RWPE2 (cell line): ENCODE measurements at regions not wholly inside any gene's neighbourhood (a gene's known extent, or its start where the extent isn't known, plus 50 kb on each side); places are given as distances from the start of the nearest gene placed in this dataset.

Source experiments
- ATAC-seq: fragments of 200-7000 bp; cut with Tn5 transposase; 3 replicates; pipeline ENCODE4 v1.9.1; 2021; ENCODE audit warnings: low read depth
- DNase-seq: peaks from one replicate; pipeline ENCODE4 v3.0.0-alpha.2; 2020; ENCODE audit warnings: low spot score
- H3K27ac ChIP-seq: fragments of 450-650 bp; 2 replicates; pipeline ENCODE4 v1.5.1; 2017; ENCODE audit warnings: mild to moderate bottlenecking; ENCODE audit not compliant: poor library complexity, severe bottlenecking
- H3K27me3 ChIP-seq: fragments of 250-450 bp; sonication (Bioruptor Pico); 2 replicates; pipeline ENCODE4 v1.5.1; 2021; ENCODE audit warnings: mild to moderate bottlenecking, moderate library complexity; ENCODE audit not compliant: insufficient read depth, poor library complexity, severe bottlenecking
- H3K36me3 ChIP-seq: fragments of 250-450 bp; sonication (Bioruptor Pico); 2 replicates; pipeline ENCODE4 v1.5.1; 2020; ENCODE audit warnings: low read depth, mild to moderate bottlenecking, moderate library complexity
- H3K4me1 ChIP-seq: fragments of 250-450 bp; sonication (Bioruptor Pico); 2 replicates; pipeline ENCODE4 v1.5.1; 2021; ENCODE audit warnings: mild to moderate bottlenecking, moderate library complexity; ENCODE audit not compliant: insufficient read depth, poor library complexity, severe bottlenecking
- H3K4me3 ChIP-seq: fragments of 250-450 bp; sonication (Bioruptor Pico); 2 replicates; pipeline ENCODE4 v1.5.1; 2021; ENCODE audit warnings: mild to moderate bottlenecking, moderate library complexity; ENCODE audit not compliant: severe bottlenecking
- H3K9me3 ChIP-seq: fragments of 250-450 bp; sonication (Bioruptor Pico); 2 replicates; pipeline ENCODE4 v1.5.1; 2021; ENCODE audit warnings: mild to moderate bottlenecking, moderate library complexity; ENCODE audit not compliant: severe bottlenecking
- TF ChIP-seq, protein P1 (sequence below): fragments of 450-650 bp; IDR thresholded peaks from one replicate; pipeline ENCODE4 v1.5.1; 2017; ENCODE audit warnings: mild to moderate bottlenecking, moderate library complexity; ENCODE audit not compliant: poor library complexity, severe bottlenecking

DNA sequence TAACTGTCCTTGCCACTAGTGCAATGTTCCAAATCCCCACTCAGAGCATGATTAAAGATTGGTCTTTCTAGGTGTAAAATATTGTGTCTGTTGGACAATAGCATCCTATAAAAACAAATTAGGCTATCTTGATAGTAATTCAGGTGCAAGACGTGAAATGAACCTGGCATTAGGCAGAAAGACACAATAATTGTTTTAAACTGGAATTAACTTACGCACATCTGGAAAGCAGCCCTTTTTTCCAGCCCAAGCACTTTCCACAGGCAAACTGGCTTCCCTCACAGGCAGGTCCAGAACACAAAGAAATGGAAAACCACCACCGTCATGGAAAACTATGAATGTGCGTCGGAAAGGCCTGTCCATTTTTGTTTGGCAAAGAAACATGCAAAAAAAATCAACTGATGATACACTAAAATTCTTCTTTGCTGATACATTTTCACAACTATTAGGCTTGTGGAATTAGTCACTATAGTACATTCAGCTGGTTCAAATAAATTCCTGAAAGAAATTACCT, 474.7 kb upstream of the IL12A start:
- no peak for ATAC-seq
- H3K27ac ChIP-seq, result no peak overlapping the region
- no peaks in the 10 kb centered on the region for H3K4me1 ChIP-seq
- DNase-seq, result no peak
- TF ChIP-seq, protein P1, sequence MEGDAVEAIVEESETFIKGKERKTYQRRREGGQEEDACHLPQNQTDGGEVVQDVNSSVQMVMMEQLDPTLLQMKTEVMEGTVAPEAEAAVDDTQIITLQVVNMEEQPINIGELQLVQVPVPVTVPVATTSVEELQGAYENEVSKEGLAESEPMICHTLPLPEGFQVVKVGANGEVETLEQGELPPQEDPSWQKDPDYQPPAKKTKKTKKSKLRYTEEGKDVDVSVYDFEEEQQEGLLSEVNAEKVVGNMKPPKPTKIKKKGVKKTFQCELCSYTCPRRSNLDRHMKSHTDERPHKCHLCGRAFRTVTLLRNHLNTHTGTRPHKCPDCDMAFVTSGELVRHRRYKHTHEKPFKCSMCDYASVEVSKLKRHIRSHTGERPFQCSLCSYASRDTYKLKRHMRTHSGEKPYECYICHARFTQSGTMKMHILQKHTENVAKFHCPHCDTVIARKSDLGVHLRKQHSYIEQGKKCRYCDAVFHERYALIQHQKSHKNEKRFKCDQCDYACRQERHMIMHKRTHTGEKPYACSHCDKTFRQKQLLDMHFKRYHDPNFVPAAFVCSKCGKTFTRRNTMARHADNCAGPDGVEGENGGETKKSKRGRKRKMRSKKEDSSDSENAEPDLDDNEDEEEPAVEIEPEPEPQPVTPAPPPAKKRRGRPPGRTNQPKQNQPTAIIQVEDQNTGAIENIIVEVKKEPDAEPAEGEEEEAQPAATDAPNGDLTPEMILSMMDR, result no peak
- H3K36me3 ChIP-seq, result no peaks in the 10 kb centered on the region
- no peaks in the 10 kb centered on the region for H3K9me3 ChIP-seq
- H3K27me3 ChIP-seq, result no peaks in the 10 kb centered on the region
- no peak overlapping the region for H3K4me3 ChIP-seq

GRCh38 chr3:159517105-159517504, 471.5 kb upstream of the IL12A start:
- no peak for DNase-seq
- ATAC-seq, result no peak
- TF ChIP-seq, protein P1, result no peak
- H3K27me3 ChIP-seq, result no peaks in the 10 kb centered on the region
- H3K9me3 ChIP-seq, result no peaks in the 10 kb centered on the region
- no peak overlapping the region for H3K4me3 ChIP-seq
- no peaks in the 10 kb centered on the region for H3K4me1 ChIP-seq
- no peak overlapping the region for H3K27ac ChIP-seq
- H3K36me3 ChIP-seq, result no peaks in the 10 kb centered on the region

- Histone ChIP-seq H3K27me3 (no peaks in the 10 kb centered on the region), H3K4me1 (no peaks in the 10 kb centered on the region), H3K27ac (no peak overlapping the region), H3K36me3 (no peaks in the 10 kb centered on the region), H3K9me3 (no peaks in the 10 kb centered on the region), H3K4me3 (no peak overlapping the region)
- DNase-seq (no peak), ATAC-seq (no peak)
- TF ChIP-seq, protein P1, result no peak
Measured at GRCh38 chr3:159520638-159521037, 468.0 kb upstream of the IL12A start.

GRCh38 chr3:159522276-159522675, 466.4 kb upstream of the IL12A start:
- ATAC-seq, result no peak
- no peaks in the 10 kb centered on the region for H3K4me1 ChIP-seq
- TF ChIP-seq, protein P1, result no peak

DNA sequence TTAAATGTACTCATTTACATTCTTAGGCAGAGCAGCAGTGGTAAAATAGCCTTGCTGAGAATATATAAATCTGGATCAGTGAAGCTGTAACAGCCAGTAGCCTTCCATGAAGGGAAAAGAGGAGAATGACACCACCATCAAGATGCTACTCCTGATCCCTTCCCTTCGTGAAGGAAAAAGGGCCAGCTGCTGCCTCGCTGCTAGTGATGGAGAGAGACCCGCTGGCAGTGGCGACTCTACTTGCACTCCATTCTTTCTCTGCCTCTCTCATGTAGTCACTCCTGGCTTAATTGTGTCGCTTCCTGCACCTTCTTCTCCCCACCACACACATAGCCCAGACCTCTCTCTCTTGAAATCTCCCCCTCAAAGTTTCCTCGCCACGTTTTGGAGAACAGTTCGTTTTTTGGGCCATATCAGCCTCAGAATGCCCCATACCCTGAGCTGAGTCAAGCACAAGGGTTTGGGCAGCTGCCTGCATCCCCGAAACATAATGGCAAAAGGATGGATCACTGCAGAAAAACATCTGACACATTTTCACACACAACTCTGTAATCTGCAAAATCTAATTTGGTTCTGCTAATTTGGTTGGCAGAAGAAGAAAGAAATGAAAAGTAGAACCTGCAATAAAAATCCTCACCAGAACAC, 460.3 kb upstream of the IL12A start:
- H3K4me1 ChIP-seq, result no peaks in the 10 kb centered on the region
- no peak overlapping the region for H3K4me3 ChIP-seq
- TF ChIP-seq, protein P1, result no peak
- ATAC-seq, result no peak
- no peak for DNase-seq
- no peaks in the 10 kb centered on the region for H3K36me3 ChIP-seq
- H3K9me3 ChIP-seq, result no peaks in the 10 kb centered on the region
- H3K27me3 ChIP-seq, result no peaks in the 10 kb centered on the region
- no peak overlapping the region for H3K27ac ChIP-seq

More at GRCh38 chr3:159522276-159522675, 466.4 kb upstream of the IL12A start:
- DNase-seq, result no peak
- no peaks in the 10 kb centered on the region for H3K27me3 ChIP-seq
- H3K27ac ChIP-seq, result no peak overlapping the region
- no peak overlapping the region for H3K4me3 ChIP-seq
- H3K9me3 ChIP-seq, result no peaks in the 10 kb centered on the region
- no peaks in the 10 kb centered on the region for H3K36me3 ChIP-seq
